KMS-11 (cell line): ENCODE measurements at regions not wholly inside any gene's neighbourhood (a gene's known extent, or its start where the extent isn't known, plus 50 kb on each side); places are given as distances from the start of the nearest gene placed in this dataset.

ENCODE experiments used
- H2AFZ ChIP-seq: fragments of 200-600 bp; sonication (generic); 2 replicates; pipeline ENCODE4 v1.6.1; 2016; ENCODE audit warnings: antibody characterized with exemption, mixed run types, low read depth
- H3K27ac ChIP-seq: fragments of 200-600 bp; sonication (generic); 2 replicates; pipeline ENCODE4 v1.6.1; 2016; ENCODE audit warnings: mild to moderate bottlenecking, mixed run types
- H3K27me3 ChIP-seq: fragments of 200-600 bp; sonication (generic); 2 replicates; pipeline ENCODE4 v1.6.1; 2017; ENCODE audit warnings: mild to moderate bottlenecking, low read depth, mixed run types, moderate library complexity; ENCODE audit not compliant: insufficient read depth
- H3K36me3 ChIP-seq: fragments of 200-600 bp; sonication (generic); 2 replicates; pipeline ENCODE4 v1.6.1; 2017; ENCODE audit warnings: mild to moderate bottlenecking, mixed run types; ENCODE audit not compliant: insufficient read depth
- H3K4me1 ChIP-seq: fragments of 200-600 bp; sonication (generic); 2 replicates; pipeline ENCODE4 v1.6.1; 2016; ENCODE audit warnings: mild to moderate bottlenecking, low read depth, mixed run types; ENCODE audit not compliant: poor library complexity, severe bottlenecking
- H3K4me2 ChIP-seq: fragments of 200-600 bp; sonication (generic); 2 replicates; pipeline ENCODE4 v1.7.0; 2016; ENCODE audit warnings: mild to moderate bottlenecking, mixed run types
- H3K4me3 ChIP-seq: fragments of 200-600 bp; sonication (generic); IDR thresholded peaks from 2 replicates; pipeline ENCODE4 v1.6.1; 2017; ENCODE audit warnings: low read depth, low read length, mixed read lengths; ENCODE audit not compliant: insufficient read depth
- H3K79me2 ChIP-seq: fragments of 200-600 bp; sonication (generic); 2 replicates; pipeline ENCODE4 v1.6.1; 2016; ENCODE audit warnings: low read depth, mixed run types; ENCODE audit not compliant: insufficient read depth
- H3K9ac ChIP-seq: fragments of 200-600 bp; sonication (generic); 2 replicates; pipeline ENCODE4 v1.6.1; 2016; ENCODE audit warnings: mild to moderate bottlenecking, mixed run types
- H4K20me1 ChIP-seq: fragments of 200-600 bp; sonication (generic); 2 replicates; pipeline ENCODE4 v1.6.1; 2016; ENCODE audit warnings: mild to moderate bottlenecking, mixed run types; ENCODE audit not compliant: insufficient read depth
- TF ChIP-seq, protein P1 (sequence below): fragments of 200-600 bp; sonication (generic); conservative IDR thresholded peaks from 2 replicates; pipeline ENCODE4 v1.6.1; 2017; ENCODE audit warnings: low read depth, mild to moderate bottlenecking, antibody characterized with exemption, low read length, moderate library complexity, mixed read lengths

DNA sequence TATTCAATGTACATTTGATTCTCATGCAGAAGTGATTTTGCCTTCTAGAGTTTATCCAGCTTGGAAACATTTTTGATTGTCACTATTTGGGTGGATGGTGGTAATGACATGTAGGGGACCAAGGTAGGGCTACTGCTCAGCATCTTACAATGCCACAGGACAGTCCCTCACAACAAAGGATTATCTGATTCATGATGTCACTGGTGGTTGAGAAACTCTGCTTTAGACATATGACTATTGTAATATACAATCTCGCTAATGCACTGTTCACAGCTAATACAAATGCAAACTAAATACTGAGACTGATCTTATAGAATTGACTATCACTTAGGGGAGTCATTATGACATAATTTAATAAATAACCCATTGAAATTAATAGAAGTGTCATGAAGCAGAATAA lies 60.4 kb upstream of the BTG1 start:
- Histone ChIP-seq H3K27ac (no peak overlapping the region), H3K4me1 (peaks cover 53% of the 10 kb centered on the region), H3K36me3 (no peaks in the 10 kb centered on the region), H3K4me2 (no peak overlapping the region), H2AFZ (no peak overlapping the region), H3K4me3 (no peak overlapping the region), H3K27me3 (no peaks in the 10 kb centered on the region), H4K20me1 (no peaks in the 10 kb centered on the region), H3K79me2 (no peaks in the 10 kb centered on the region), H3K9ac (no peak overlapping the region)
- TF ChIP-seq, protein P1, sequence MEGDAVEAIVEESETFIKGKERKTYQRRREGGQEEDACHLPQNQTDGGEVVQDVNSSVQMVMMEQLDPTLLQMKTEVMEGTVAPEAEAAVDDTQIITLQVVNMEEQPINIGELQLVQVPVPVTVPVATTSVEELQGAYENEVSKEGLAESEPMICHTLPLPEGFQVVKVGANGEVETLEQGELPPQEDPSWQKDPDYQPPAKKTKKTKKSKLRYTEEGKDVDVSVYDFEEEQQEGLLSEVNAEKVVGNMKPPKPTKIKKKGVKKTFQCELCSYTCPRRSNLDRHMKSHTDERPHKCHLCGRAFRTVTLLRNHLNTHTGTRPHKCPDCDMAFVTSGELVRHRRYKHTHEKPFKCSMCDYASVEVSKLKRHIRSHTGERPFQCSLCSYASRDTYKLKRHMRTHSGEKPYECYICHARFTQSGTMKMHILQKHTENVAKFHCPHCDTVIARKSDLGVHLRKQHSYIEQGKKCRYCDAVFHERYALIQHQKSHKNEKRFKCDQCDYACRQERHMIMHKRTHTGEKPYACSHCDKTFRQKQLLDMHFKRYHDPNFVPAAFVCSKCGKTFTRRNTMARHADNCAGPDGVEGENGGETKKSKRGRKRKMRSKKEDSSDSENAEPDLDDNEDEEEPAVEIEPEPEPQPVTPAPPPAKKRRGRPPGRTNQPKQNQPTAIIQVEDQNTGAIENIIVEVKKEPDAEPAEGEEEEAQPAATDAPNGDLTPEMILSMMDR, result no peak

DNA sequence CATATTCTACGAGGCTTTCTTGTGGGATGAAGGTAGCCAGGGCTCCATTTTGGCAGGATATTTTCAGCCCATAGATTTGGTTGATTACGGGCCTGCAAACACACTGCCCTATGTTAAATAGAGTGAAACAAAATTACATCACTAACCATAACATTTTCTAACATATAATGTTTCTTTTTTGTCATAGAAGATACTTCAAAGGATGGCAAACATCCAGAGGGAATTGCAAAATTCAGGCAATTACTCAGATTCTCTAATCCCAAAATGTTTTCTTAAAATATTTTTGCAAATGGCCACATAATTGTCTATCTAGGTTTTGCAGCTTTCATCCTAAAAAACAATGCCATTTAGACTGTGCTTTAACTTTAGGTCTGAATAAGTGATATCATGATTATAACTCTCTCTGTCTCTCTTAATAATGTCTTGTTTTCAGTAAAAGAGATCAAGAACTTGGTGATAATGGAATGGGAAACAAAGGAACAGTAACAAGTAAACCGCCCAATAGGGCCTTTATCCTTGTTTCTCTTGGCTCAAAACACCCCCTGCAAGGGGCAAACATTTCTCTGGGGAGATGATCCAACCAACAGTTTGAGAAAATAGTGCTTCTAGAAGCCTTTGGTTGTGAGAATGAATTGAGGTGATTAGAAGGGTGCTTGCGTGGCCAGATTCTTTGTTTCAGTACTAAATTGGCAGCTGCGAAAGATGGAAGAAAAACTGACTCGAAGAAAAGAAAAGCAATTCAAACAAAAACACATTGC lies 54.4 kb upstream of the BTG1 start:
- TF ChIP-seq, protein P1, result no peak
- Histone ChIP-seq H3K36me3 (no peaks in the 10 kb centered on the region), H3K4me3 (no peak overlapping the region), H3K27me3 (no peaks in the 10 kb centered on the region), H4K20me1 (no peaks in the 10 kb centered on the region), H3K79me2 (no peaks in the 10 kb centered on the region), H3K4me1 (peaks cover 24% of the 10 kb centered on the region), H3K9ac (peak overlapping the region; percentile 9; the same call in 1 of the 2 replicates), H3K27ac (peak overlapping the region; percentile 48; the same call in 1 of the 2 replicates), H3K4me2 (peak overlapping the region; percentile 33), H2AFZ (peak overlapping the region; percentile 40; the same call in 1 of the 2 replicates)

DNA sequence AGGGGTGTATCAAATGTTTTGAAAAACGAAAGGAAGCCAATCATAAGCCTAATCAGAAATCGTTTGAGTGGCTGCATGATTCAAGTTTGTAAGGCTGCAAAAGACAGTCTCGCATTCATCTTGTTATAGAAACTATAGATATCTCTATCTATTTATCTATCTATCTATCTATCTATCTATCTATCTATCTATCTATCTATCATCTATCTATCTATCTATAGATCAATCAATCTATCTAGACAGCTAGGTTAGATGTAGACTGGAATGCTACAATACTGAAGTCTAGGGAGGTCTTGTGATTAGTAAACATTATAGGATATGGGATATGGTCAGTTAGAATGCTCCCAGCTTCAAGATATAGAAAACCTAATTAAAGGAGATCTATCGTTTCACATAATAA lies 52.2 kb upstream of the BTG1 start:
- Histone ChIP-seq H3K9ac (no peak overlapping the region), H4K20me1 (no peaks in the 10 kb centered on the region), H3K27me3 (no peaks in the 10 kb centered on the region), H3K4me3 (no peak overlapping the region), H3K4me1 (peaks cover 27% of the 10 kb centered on the region), H3K4me2 (no peak overlapping the region), H3K36me3 (no peaks in the 10 kb centered on the region), H3K79me2 (no peaks in the 10 kb centered on the region), H3K27ac (no peak overlapping the region), H2AFZ (no peak overlapping the region)
- TF ChIP-seq, protein P1, result no peak

DNA sequence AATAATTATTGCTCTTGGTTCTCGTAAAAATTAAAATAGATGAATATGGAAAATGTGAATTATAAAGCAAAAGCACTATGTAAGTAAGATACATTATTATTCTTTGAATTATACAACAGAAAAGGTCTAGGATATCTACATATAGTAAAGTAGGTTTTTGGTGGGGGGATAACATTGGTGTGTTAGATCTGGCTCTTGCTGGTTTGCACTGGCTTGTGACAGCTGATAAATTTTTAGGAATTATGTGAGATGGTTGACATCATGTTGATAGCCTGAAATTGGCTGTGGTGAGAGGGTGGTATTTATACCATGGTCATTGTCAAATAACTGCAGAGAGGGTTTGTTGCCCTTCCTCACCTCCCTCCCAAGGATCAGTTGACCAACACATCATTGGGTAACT lies 50.7 kb upstream of the BTG1 start:
- H3K4me3 ChIP-seq, result no peak overlapping the region
- no peaks in the 10 kb centered on the region for H3K79me2 ChIP-seq
- no peak overlapping the region for H2AFZ ChIP-seq
- no peaks in the 10 kb centered on the region for H4K20me1 ChIP-seq
- peaks cover 27% of the 10 kb centered on the region for H3K4me1 ChIP-seq
- no peaks in the 10 kb centered on the region for H3K36me3 ChIP-seq
- H3K4me2 ChIP-seq, result no peak overlapping the region
- H3K9ac ChIP-seq, result no peak overlapping the region
- TF ChIP-seq, protein P1, result no peak
- no peak overlapping the region for H3K27ac ChIP-seq
- no peaks in the 10 kb centered on the region for H3K27me3 ChIP-seq
